HCT116 (cell line): ENCODE measurements at regions not wholly inside any gene's neighbourhood (a gene's known extent, or its start where the extent isn't known, plus 50 kb on each side); places are given as distances from the start of the nearest gene placed in this dataset.

Experiments
- ATAC-seq: fragments of 200-7000 bp; cut with Tn5 transposase; 2 replicates; pipeline ENCODE4 v1.9.1; 2020; ENCODE audit warnings: mild to moderate bottlenecking, moderate library complexity
- BruUV-seq: library from RNA; stranded (reverse); fragments of 400-500 nt; replicated peaks from 2 replicates; lab custom pipeline; 2021; lab: Mats Ljungman, UMichigan
- CTCF ChIA-PET: fragments of 300-600 bp; sonication (Branson Sonifier 250); formaldehyde crosslinking; loops from one replicate; lab custom pipeline; 2021; ENCODE audit warnings: antibody characterized with exemption; lab: Charles Lee
- POLR2A ChIA-PET: fragments of 300-600, 350-600 bp; sonication (Branson Sonifier 250); formaldehyde crosslinking; loops from one replicate; lab custom pipeline; 2021; ENCODE audit warnings: antibody characterized with exemption; lab: Charles Lee
- RAD21 ChIA-PET, 2 experiments: fragments of 300-600 bp; sonication (Branson Sonifier 250); formaldehyde crosslinking; loops; one replicate each; lab custom pipeline; 2023; ENCODE audit warnings: low total read pairs in 2 of 2; ENCODE audit not compliant: uncharacterized antibody in 2 of 2, unreplicated experiment in 2 of 2, low non-redundant PET in 1 of 2; lab: Charles Lee
- DNase-seq: peaks from one replicate; pipeline ENCODE4 v3.0.0-alpha.2; 2010; ENCODE audit warnings: low read depth, low spot score
- H2AFZ ChIP-seq: fragments of 200-600 bp; shearing (Covaris generic), sonication (generic); 2 replicates; pipeline ENCODE4 v1.6.1; 2017; ENCODE audit warnings: low read depth, mixed run types, mixed read lengths, antibody characterized with exemption, low read length; ENCODE audit not compliant: poor library complexity, severe bottlenecking
- H3K27ac ChIP-seq: 2 replicates; pipeline ENCODE4 v1.5.1; 2012; ENCODE audit warnings: low read depth, low read length
- H3K27me3 ChIP-seq: fragments of 200-600 bp; sonication (generic); 2 replicates; pipeline ENCODE4 v1.6.1; 2016; ENCODE audit warnings: mixed run types, low read length, mixed read lengths; ENCODE audit not compliant: insufficient read depth
- H3K36me3 ChIP-seq, 2 experiments: fragments of 200-500 bp in 1 of 2; fragments of 200-600 bp in 1 of 2; sonication (Bioruptor generic) in 1 of 2; sonication (generic) in 1 of 2; 2 replicates each; pipeline versions ENCODE4 v1.5.1 to v1.6.1; 2014 to 2016; ENCODE audit warnings: low read length in 2 of 2, inconsistent platforms in 1 of 2, mixed read lengths in 1 of 2, mixed run types in 1 of 2; ENCODE audit not compliant: insufficient read depth in 2 of 2, control insufficient read depth in 1 of 2
- H3K4me1 ChIP-seq, 2 experiments: fragments of 200-600 bp in 1 of 2; sonication (generic) in 1 of 2; 2 replicates each; pipeline versions ENCODE4 v1.5.1 to v1.6.1; 2012 to 2017; ENCODE audit warnings: low read length in 2 of 2, inconsistent platforms in 1 of 2, mild to moderate bottlenecking in 1 of 2, mixed read lengths in 1 of 2, mixed run types in 1 of 2, moderate library complexity in 1 of 2; ENCODE audit not compliant: insufficient read depth in 2 of 2, control insufficient read depth in 1 of 2
- H3K4me2 ChIP-seq: fragments of 200-600 bp; sonication (generic); 2 replicates; pipeline ENCODE4 v1.6.1; 2017; ENCODE audit warnings: mixed run types, low read length, mixed read lengths
- H3K4me3 ChIP-seq, 2 experiments: fragments of 200-600 bp in 1 of 2; sonication (generic) in 1 of 2; replicated peaks in 1 of 2; 2 replicates each; pipeline ENCODE4 v1.5.1; 2011 to 2016; ENCODE audit warnings: low read length in 2 of 2, control low read depth in 1 of 2, low read depth in 1 of 2, mild to moderate bottlenecking in 1 of 2, mixed read lengths in 1 of 2, mixed run types in 1 of 2
- H3K79me2 ChIP-seq: fragments of 200-600 bp; sonication (generic); 2 replicates; pipeline ENCODE4 v1.6.1; 2017; ENCODE audit warnings: mild to moderate bottlenecking, mixed run types, low read length, moderate library complexity, mixed read lengths; ENCODE audit not compliant: insufficient read depth
- H3K9ac ChIP-seq: fragments of 200-600 bp; sonication (generic); 2 replicates; pipeline ENCODE4 v1.6.1; 2016; ENCODE audit warnings: low read length, mixed read lengths
- H3K9me2 ChIP-seq: fragments of 200-600 bp; sonication (generic), shearing (Covaris generic); 2 replicates; pipeline ENCODE4 v1.6.1; 2017; ENCODE audit warnings: mixed run types, mild to moderate bottlenecking, moderate library complexity; ENCODE audit not compliant: insufficient read depth
- H3K9me3 ChIP-seq, 2 experiments: fragments of 200-500 bp in 1 of 2; fragments of 200-600 bp in 1 of 2; sonication (Bioruptor generic) in 1 of 2; sonication (generic) in 1 of 2; 2 replicates each; pipeline ENCODE4 v1.6.1; 2014 to 2017; ENCODE audit warnings: low read length in 2 of 2, mixed read lengths in 2 of 2, inconsistent platforms in 1 of 2, low read depth in 1 of 2, mild to moderate bottlenecking in 1 of 2, mixed run types in 1 of 2, moderate library complexity in 1 of 2; ENCODE audit not compliant: control insufficient read depth in 1 of 2, insufficient read depth in 1 of 2
- H4K20me1 ChIP-seq: fragments of 200-600 bp; sonication (generic), shearing (Covaris generic); 2 replicates; pipeline ENCODE4 v1.6.1; 2017; ENCODE audit warnings: mixed run types, mild to moderate bottlenecking, moderate library complexity; ENCODE audit not compliant: insufficient read depth
- CEBPB ChIP-seq: IDR thresholded peaks from 2 replicates; pipeline ENCODE4 v1.6.1; 2012; ENCODE audit warnings: low read depth
- ELF1 ChIP-seq: IDR thresholded peaks from 2 replicates; pipeline ENCODE4 v1.6.1; 2012; ENCODE audit warnings: low read depth, borderline replicate concordance
- JUND ChIP-seq: IDR thresholded peaks from 2 replicates; pipeline ENCODE4 v1.6.1; 2012
- SIN3A ChIP-seq: IDR thresholded peaks from 2 replicates; pipeline ENCODE4 v1.6.1; 2012; ENCODE audit warnings: low read depth
- SP1 ChIP-seq: IDR thresholded peaks from 2 replicates; pipeline ENCODE4 v1.6.1; 2012; ENCODE audit warnings: low read depth
- intact Hi-C: fragments of 100-400 bp; cut with micrococcal nuclease; formaldehyde crosslinking; loops from 2 replicates; pipeline ENCODE4 v1.10.0; 2022
- TF ChIP-seq, protein P1 (sequence below): IDR thresholded peaks from 2 replicates; pipeline ENCODE4 v1.6.1; 2012; ENCODE audit warnings: low read depth

DNA sequence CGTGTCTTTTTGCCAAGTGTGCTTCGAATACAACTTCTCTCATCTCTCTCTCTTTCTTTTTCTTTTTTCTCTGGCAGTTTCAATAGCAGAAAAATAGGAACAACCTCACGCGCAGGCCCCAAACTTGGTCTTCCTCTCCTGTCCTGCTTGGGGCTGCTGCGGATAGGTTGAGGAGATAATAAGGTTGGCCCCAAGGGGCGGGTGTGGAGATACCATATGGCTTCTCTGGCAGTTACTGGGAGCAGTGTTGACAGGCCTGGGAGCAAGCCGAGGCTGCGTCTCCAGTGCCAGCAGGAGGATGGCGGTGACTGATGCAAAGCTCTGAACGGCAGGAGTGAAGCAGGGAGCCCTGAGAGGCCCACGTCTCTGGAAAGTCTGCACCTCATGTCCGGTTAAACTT, 89.5 kb upstream of the MANSC4 start:
- Histone ChIP-seq H3K9me3 (no peaks in the 10 kb centered on the region), H3K27ac (no peak overlapping the region), H3K79me2 (no peaks in the 10 kb centered on the region), H3K27me3 (no peaks in the 10 kb centered on the region), H3K9ac (no peak overlapping the region), H3K9me2 (no peaks in the 10 kb centered on the region), H3K4me3 (no peak overlapping the region), H3K4me1 (no peaks in the 10 kb centered on the region), H3K4me2 (no peak overlapping the region), H4K20me1 (no peaks in the 10 kb centered on the region), H3K36me3 (no peaks in the 10 kb centered on the region), H2AFZ (no peak overlapping the region)
- intact Hi-C loops = no loop called here
- DNase-seq (no peak), ATAC-seq (no peak)
- CTCF ChIA-PET = no interaction called here
- RAD21 ChIA-PET = no interaction called here
- TF ChIP-seq SIN3A (no peak), ELF1 (no peak), CEBPB (no peak), JUND (no peak)
- BruUV-seq = no TSS peak
- POLR2A ChIA-PET = no interaction called here

DNA sequence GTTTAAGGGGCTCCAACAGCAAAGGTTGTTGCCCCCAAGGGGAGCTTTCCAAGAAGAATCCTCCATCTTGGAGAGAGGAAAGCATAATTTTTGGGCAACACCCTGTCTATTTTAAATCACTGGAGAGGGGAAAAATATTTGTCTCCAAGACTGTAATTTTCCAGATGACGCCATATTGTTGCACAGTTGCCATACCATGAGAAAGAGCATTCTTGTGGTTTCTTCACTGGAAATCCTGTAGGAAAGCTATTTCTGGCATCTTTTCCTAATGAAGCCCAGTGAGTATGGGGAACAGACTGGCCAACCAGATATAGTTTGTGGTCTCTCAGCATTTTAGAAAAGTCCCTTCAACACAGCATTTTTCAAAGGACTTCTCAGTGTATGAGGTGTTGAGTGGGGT, 88.1 kb upstream of the MANSC4 start:
- Histone ChIP-seq H3K4me2 (no peak overlapping the region), H2AFZ (no peak overlapping the region), H3K27ac (no peak overlapping the region), H3K4me3 (no peak overlapping the region), H3K36me3 (no peaks in the 10 kb centered on the region), H3K9me2 (no peaks in the 10 kb centered on the region), H4K20me1 (no peaks in the 10 kb centered on the region), H3K4me1 (no peaks in the 10 kb centered on the region), H3K79me2 (no peaks in the 10 kb centered on the region), H3K27me3 (no peaks in the 10 kb centered on the region), H3K9me3 (no peaks in the 10 kb centered on the region), H3K9ac (no peak overlapping the region)
- intact Hi-C loops = no loop called here
- TF ChIP-seq SP1 = no peak
- TF ChIP-seq, protein P1, sequence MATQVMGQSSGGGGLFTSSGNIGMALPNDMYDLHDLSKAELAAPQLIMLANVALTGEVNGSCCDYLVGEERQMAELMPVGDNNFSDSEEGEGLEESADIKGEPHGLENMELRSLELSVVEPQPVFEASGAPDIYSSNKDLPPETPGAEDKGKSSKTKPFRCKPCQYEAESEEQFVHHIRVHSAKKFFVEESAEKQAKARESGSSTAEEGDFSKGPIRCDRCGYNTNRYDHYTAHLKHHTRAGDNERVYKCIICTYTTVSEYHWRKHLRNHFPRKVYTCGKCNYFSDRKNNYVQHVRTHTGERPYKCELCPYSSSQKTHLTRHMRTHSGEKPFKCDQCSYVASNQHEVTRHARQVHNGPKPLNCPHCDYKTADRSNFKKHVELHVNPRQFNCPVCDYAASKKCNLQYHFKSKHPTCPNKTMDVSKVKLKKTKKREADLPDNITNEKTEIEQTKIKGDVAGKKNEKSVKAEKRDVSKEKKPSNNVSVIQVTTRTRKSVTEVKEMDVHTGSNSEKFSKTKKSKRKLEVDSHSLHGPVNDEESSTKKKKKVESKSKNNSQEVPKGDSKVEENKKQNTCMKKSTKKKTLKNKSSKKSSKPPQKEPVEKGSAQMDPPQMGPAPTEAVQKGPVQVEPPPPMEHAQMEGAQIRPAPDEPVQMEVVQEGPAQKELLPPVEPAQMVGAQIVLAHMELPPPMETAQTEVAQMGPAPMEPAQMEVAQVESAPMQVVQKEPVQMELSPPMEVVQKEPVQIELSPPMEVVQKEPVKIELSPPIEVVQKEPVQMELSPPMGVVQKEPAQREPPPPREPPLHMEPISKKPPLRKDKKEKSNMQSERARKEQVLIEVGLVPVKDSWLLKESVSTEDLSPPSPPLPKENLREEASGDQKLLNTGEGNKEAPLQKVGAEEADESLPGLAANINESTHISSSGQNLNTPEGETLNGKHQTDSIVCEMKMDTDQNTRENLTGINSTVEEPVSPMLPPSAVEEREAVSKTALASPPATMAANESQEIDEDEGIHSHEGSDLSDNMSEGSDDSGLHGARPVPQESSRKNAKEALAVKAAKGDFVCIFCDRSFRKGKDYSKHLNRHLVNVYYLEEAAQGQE = no peak
- ChIA-PET POLR2A (no interaction called here), RAD21 (no interaction called here), CTCF (interaction anchor here (1.4 kb wide), 1 partner anchor 28 kb away, joined by 3 read pairs; no protein-coding TSS in a partner anchor)
- ATAC-seq (no peak), DNase-seq (no peak)
- BruUV-seq = no TSS peak
